Parathyroid adenoma (tissue), 2 donors: ENCODE measurements at regions not wholly inside any gene's neighbourhood (a gene's known extent, or its start where the extent isn't known, plus 50 kb on each side); places are given as distances from the start of the nearest gene placed in this dataset.

Experiments
- H2AFZ ChIP-seq: fragments of 300-600 bp; sonication (generic); one replicate; pipeline ENCODE4 v1.7.0; 2017; ENCODE audit warnings: antibody characterized with exemption, mild to moderate bottlenecking
- H3K27ac ChIP-seq: fragments of 300-600 bp; sonication (generic); one replicate; pipeline ENCODE4 v1.7.0; 2017
- H3K27me3 ChIP-seq: fragments of 300-600 bp; sonication (generic); one replicate; pipeline ENCODE4 v1.7.0; 2017; ENCODE audit warnings: low read length; ENCODE audit not compliant: control insufficient read depth, insufficient read depth
- H3K36me3 ChIP-seq: fragments of 300-600 bp; sonication (generic); one replicate; pipeline ENCODE4 v1.7.0; 2017; ENCODE audit warnings: low read length; ENCODE audit not compliant: control insufficient read depth, insufficient read depth
- H3K4me1 ChIP-seq: fragments of 300-600 bp; sonication (generic); one replicate; pipeline ENCODE4 v1.7.0; 2017; ENCODE audit warnings: control low read depth
- H3K4me2 ChIP-seq: fragments of 300-600 bp; sonication (generic); one replicate; pipeline ENCODE4 v1.7.0; 2017; ENCODE audit warnings: low read length
- H3K4me3 ChIP-seq: fragments of 300-600 bp; sonication (generic); one replicate; pipeline ENCODE4 v1.7.0; 2017; ENCODE audit warnings: low read depth, low read length
- H3K79me2 ChIP-seq: fragments of 300-600 bp; sonication (generic); one replicate; pipeline ENCODE4 v1.7.0; 2017; ENCODE audit warnings: control low read depth
- H3K9ac ChIP-seq: fragments of 300-600 bp; sonication (generic); one replicate; pipeline ENCODE4 v1.7.0; 2017; ENCODE audit warnings: mild to moderate bottlenecking
- H3K9me3 ChIP-seq: fragments of 300-600 bp; sonication (generic); one replicate; pipeline ENCODE4 v1.7.0; 2017; ENCODE audit warnings: low read length; ENCODE audit not compliant: control insufficient read depth
- CTCF ChIP-seq: fragments of 300-600 bp; sonication (generic); IDR thresholded peaks from one replicate; pipeline ENCODE4 v1.7.0; 2017; ENCODE audit warnings: antibody characterized with exemption, mild to moderate bottlenecking
- donor health status: primary hyperparathyroidism.

GRCh38 chr6:71476371-71476770, 187.8 kb downstream of the OGFRL1 start:
- Histone ChIP-seq H3K9ac (no peak overlapping the region), H3K27ac (no peak overlapping the region), H3K9me3 (no peaks in the 10 kb centered on the region), H3K4me2 (no peak overlapping the region), H3K27me3 (no peaks in the 10 kb centered on the region), H3K4me1 (no peaks in the 10 kb centered on the region), H3K4me3 (no peak overlapping the region), H3K79me2 (no peaks in the 10 kb centered on the region), H2AFZ (no peak overlapping the region), H3K36me3 (no peaks in the 10 kb centered on the region)
- TF ChIP-seq CTCF = no peak

GRCh38 chr6:71476872-71477271, 188.3 kb downstream of the OGFRL1 start:
- H3K27me3 ChIP-seq = no peaks in the 10 kb centered on the region
- no peak for TF ChIP-seq CTCF
- no peaks in the 10 kb centered on the region for H3K79me2 ChIP-seq
- H3K4me2 ChIP-seq = no peak overlapping the region
- H2AFZ ChIP-seq = no peak overlapping the region
- H3K9ac ChIP-seq = no peak overlapping the region
- H3K4me1 ChIP-seq = no peaks in the 10 kb centered on the region
- no peak overlapping the region for H3K4me3 ChIP-seq
- no peak overlapping the region for H3K27ac ChIP-seq
- no peaks in the 10 kb centered on the region for H3K36me3 ChIP-seq
- no peaks in the 10 kb centered on the region for H3K9me3 ChIP-seq

GRCh38 chr6:71478834-71479541, 190.4 kb downstream of the OGFRL1 start:
- H3K27ac ChIP-seq = peak overlapping the region; percentile 40
- no peaks in the 10 kb centered on the region for H3K4me1 ChIP-seq
- H3K9me3 ChIP-seq = no peaks in the 10 kb centered on the region
- no peak overlapping the region for H3K9ac ChIP-seq
- H3K4me2 ChIP-seq = no peak overlapping the region
- no peaks in the 10 kb centered on the region for H3K36me3 ChIP-seq
- TF ChIP-seq CTCF = no peak
- no peak overlapping the region for H3K4me3 ChIP-seq
- peak overlapping the region; percentile 4 for H2AFZ ChIP-seq
- H3K79me2 ChIP-seq = no peaks in the 10 kb centered on the region
- no peaks in the 10 kb centered on the region for H3K27me3 ChIP-seq

GRCh38 chr6:71480577-71480976, 192.0 kb downstream of the OGFRL1 start:
- Histone ChIP-seq H3K9me3 (no peaks in the 10 kb centered on the region), H3K27me3 (no peaks in the 10 kb centered on the region), H3K4me3 (no peak overlapping the region), H3K36me3 (no peaks in the 10 kb centered on the region), H2AFZ (no peak overlapping the region), H3K4me1 (no peaks in the 10 kb centered on the region), H3K9ac (no peak overlapping the region), H3K79me2 (no peaks in the 10 kb centered on the region), H3K27ac (peak overlapping the region; percentile 36), H3K4me2 (no peak overlapping the region)
- no peak for TF ChIP-seq CTCF

- Histone ChIP-seq H2AFZ (no peak overlapping the region), H3K4me2 (no peak overlapping the region), H3K9ac (no peak overlapping the region), H3K27ac (peak overlapping the region; percentile 13), H3K36me3 (no peaks in the 10 kb centered on the region), H3K4me1 (no peaks in the 10 kb centered on the region), H3K9me3 (no peaks in the 10 kb centered on the region), H3K4me3 (no peak overlapping the region), H3K79me2 (no peaks in the 10 kb centered on the region), H3K27me3 (no peaks in the 10 kb centered on the region)
- no peak for TF ChIP-seq CTCF
These were observed 192.4 kb downstream of the OGFRL1 start for GRCh38 chr6:71481011-71481410.
